K562 (cell line): ENCODE measurements at regions not wholly inside any gene's neighbourhood (a gene's known extent, or its start where the extent isn't known, plus 50 kb on each side); places are given as distances from the start of the nearest gene placed in this dataset.

ENCODE experiments used
- CBX8 ChIP-seq: fragments of 200-600 bp; sonication (generic); IDR thresholded peaks from 2 replicates; pipeline ENCODE4 v1.6.1; 2012; ENCODE audit warnings: borderline replicate concordance, mixed run types, low read depth, mild to moderate bottlenecking, moderate library complexity, mixed read lengths, low read length, control low read depth, inconsistent platforms; ENCODE audit not compliant: poor library complexity, severe bottlenecking; ENCODE audit errors: extremely low read depth
- NFIX ChIP-seq: fragments of 250-450 bp; sonication (Bioruptor Pico); IDR thresholded peaks from 2 replicates; pipeline ENCODE4 v1.4.0; 2020; ENCODE audit warnings: low read depth, mild to moderate bottlenecking, moderate library complexity
- PCBP1 ChIP-seq: fragments of 200-400 bp; formaldehyde crosslinking; IDR thresholded peaks from 2 replicates; pipeline ENCODE4 v1.6.1; 2018; ENCODE audit warnings: mild to moderate bottlenecking, low read depth, low read length; ENCODE audit not compliant: poor library complexity, severe bottlenecking
- RBM22 ChIP-seq: fragments of 200-400 bp; formaldehyde crosslinking; IDR thresholded peaks from 2 replicates; pipeline ENCODE4 v1.6.1; 2018; ENCODE audit warnings: low read length, low read depth; ENCODE audit not compliant: poor library complexity, severe bottlenecking
- TAF1 ChIP-seq: IDR thresholded peaks from 2 replicates; pipeline ENCODE4 v1.6.1; 2011; ENCODE audit warnings: mild to moderate bottlenecking, low read length, moderate library complexity; ENCODE audit not compliant: insufficient read depth, control insufficient read depth, severe bottlenecking; ENCODE audit errors: extremely low read depth
- ZNF431 ChIP-seq: sonication (generic); formaldehyde crosslinking; IDR thresholded peaks from 2 replicates; pipeline ENCODE4 v1.8.0; 2022; ENCODE audit warnings: mild to moderate bottlenecking, missing genetic modification reagents
- TF ChIP-seq, protein P1 (sequence below), 3 experiments: IDR thresholded peaks in 2 of 3; conservative IDR thresholded peaks in 1 of 3; 2 replicates each; pipeline ENCODE4 v1.5.1; 2011 to 2012; ENCODE audit warnings: low read length in 3 of 3, mild to moderate bottlenecking in 3 of 3, control low read depth in 2 of 3, improper control_type of control experiment in 1 of 3, inconsistent platforms in 1 of 3, low read depth in 1 of 3, mixed read lengths in 1 of 3, moderate library complexity in 1 of 3; ENCODE audit not compliant: insufficient read depth in 2 of 3
- TF ChIP-seq, protein P2 (sequence below): sonication (generic); formaldehyde crosslinking; IDR thresholded peaks from 2 replicates; pipeline ENCODE4 v1.5.0; 2020; ENCODE audit warnings: missing genetic modification reagents
- TF ChIP-seq, protein P3 (sequence below): sonication (generic); formaldehyde crosslinking; IDR thresholded peaks from 2 replicates; pipeline ENCODE4 v1.9.0; 2022; ENCODE audit warnings: mild to moderate bottlenecking, missing genetic modification reagents

DNA sequence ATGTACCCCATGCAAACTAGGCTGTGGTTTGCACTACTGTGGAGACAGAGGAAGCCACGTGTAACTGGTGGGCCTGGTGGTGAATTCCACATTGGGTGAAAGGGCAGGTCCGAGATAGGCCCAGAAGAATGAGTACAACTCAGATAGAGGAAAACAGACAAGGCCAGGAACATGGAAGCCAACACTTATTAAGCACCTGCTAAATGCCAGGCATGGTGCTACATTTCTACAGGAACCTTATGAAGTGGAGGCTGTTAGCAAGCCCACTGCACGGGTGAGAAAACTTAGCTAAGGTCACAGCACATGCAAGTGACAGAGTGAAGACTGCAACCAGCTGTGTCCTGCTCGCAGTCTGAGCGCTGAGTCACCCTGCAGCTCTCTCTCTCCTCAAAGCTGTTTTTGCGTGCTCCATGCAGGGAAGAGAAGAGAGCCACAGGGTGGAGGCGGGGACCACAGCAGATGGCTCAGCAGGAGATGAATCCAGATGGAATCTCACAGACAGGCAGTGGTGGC lies 65.5 kb upstream of the SPTLC1 start:
- peak; percentile 71 for TF ChIP-seq ZNF431 (CRISPR knock-in tag)
- TF ChIP-seq, protein P1, sequence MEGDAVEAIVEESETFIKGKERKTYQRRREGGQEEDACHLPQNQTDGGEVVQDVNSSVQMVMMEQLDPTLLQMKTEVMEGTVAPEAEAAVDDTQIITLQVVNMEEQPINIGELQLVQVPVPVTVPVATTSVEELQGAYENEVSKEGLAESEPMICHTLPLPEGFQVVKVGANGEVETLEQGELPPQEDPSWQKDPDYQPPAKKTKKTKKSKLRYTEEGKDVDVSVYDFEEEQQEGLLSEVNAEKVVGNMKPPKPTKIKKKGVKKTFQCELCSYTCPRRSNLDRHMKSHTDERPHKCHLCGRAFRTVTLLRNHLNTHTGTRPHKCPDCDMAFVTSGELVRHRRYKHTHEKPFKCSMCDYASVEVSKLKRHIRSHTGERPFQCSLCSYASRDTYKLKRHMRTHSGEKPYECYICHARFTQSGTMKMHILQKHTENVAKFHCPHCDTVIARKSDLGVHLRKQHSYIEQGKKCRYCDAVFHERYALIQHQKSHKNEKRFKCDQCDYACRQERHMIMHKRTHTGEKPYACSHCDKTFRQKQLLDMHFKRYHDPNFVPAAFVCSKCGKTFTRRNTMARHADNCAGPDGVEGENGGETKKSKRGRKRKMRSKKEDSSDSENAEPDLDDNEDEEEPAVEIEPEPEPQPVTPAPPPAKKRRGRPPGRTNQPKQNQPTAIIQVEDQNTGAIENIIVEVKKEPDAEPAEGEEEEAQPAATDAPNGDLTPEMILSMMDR (IDR thresholded peaks at IDR 0.05 in 2 of 3, conservative IDR thresholded peaks at IDR 0.05 in 1 of 3; ENCODE audit: insufficient read depth in 2 of 3, low read depth in 1 of 3, low read length in 3 of 3) = peak in 1 of 3 experiments; percentile 9; a peak in 1 of 6 replicates
- TF ChIP-seq PCBP1 = no peak
- TF ChIP-seq TAF1 = no peak
- TF ChIP-seq RBM22 = no peak
- TF ChIP-seq NFIX (CRISPR knock-in tag) = no peak
- no peak for TF ChIP-seq CBX8
- TF ChIP-seq, protein P2, sequence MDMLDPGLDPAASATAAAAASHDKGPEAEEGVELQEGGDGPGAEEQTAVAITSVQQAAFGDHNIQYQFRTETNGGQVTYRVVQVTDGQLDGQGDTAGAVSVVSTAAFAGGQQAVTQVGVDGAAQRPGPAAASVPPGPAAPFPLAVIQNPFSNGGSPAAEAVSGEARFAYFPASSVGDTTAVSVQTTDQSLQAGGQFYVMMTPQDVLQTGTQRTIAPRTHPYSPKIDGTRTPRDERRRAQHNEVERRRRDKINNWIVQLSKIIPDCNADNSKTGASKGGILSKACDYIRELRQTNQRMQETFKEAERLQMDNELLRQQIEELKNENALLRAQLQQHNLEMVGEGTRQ (CRISPR knock-in tag) = no peak
- TF ChIP-seq, protein P3, sequence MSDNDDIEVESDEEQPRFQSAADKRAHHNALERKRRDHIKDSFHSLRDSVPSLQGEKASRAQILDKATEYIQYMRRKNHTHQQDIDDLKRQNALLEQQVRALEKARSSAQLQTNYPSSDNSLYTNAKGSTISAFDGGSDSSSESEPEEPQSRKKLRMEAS (CRISPR knock-in tag) = peak; percentile 94
